DND-41 (cell line): ENCODE measurements at regions not wholly inside any gene's neighbourhood (a gene's known extent, or its start where the extent isn't known, plus 50 kb on each side); places are given as distances from the start of the nearest gene placed in this dataset.

Experiments used
- ATAC-seq: fragments of 200-7000 bp; cut with Tn5 transposase; 3 replicates; pipeline ENCODE4 v1.9.1; 2021; ENCODE audit warnings: low read depth; ENCODE audit not compliant: insufficient read depth
- DNase-seq: peaks from one replicate; pipeline ENCODE4 v3.0.0-alpha.2; 2020
- H2AFZ ChIP-seq: 2 replicates; pipeline ENCODE4 v1.6.0; 2012; ENCODE audit warnings: low read depth, low read length
- H3K27ac ChIP-seq: 2 replicates; pipeline ENCODE4 v1.5.1; 2012; ENCODE audit warnings: low read length, inconsistent platforms
- H3K27me3 ChIP-seq: fragments of 200-600 bp; sonication (generic); 2 replicates; pipeline ENCODE4 v1.6.0; 2012; ENCODE audit warnings: low read length, mild to moderate bottlenecking, inconsistent platforms; ENCODE audit not compliant: insufficient read depth, poor library complexity
- H3K36me3 ChIP-seq: 2 replicates; pipeline ENCODE4 v1.5.1; 2012; ENCODE audit warnings: low read length, inconsistent platforms; ENCODE audit not compliant: insufficient read depth
- H3K4me1 ChIP-seq: 2 replicates; pipeline ENCODE4 v1.5.1; 2012; ENCODE audit warnings: mild to moderate bottlenecking, low read length; ENCODE audit not compliant: insufficient read depth
- H3K4me2 ChIP-seq: 2 replicates; pipeline ENCODE4 v1.6.0; 2012; ENCODE audit warnings: mild to moderate bottlenecking, moderate library complexity, low read length, inconsistent platforms; ENCODE audit not compliant: insufficient read depth
- H3K4me3 ChIP-seq, 2 experiments: fragments of 200-600 bp in 1 of 2; shearing (Covaris generic) in 1 of 2; 2 replicates each; pipeline ENCODE4 v1.5.1; 2012 to 2016; ENCODE audit warnings: inconsistent platforms in 2 of 2, low read length in 2 of 2, mild to moderate bottlenecking in 2 of 2, low read depth in 1 of 2, moderate library complexity in 1 of 2
- H3K79me2 ChIP-seq: 2 replicates; pipeline ENCODE4 v1.6.0; 2012; ENCODE audit warnings: low read length, inconsistent platforms; ENCODE audit not compliant: insufficient read depth
- H3K9ac ChIP-seq: 2 replicates; pipeline ENCODE4 v1.6.0; 2012; ENCODE audit warnings: low read depth, mild to moderate bottlenecking, inconsistent platforms, low read length, moderate library complexity
- H3K9me3 ChIP-seq: 2 replicates; pipeline ENCODE4 v1.5.1; 2012; ENCODE audit warnings: low read length, moderate library complexity, mild to moderate bottlenecking, inconsistent platforms; ENCODE audit not compliant: insufficient read depth, severe bottlenecking
- H4K20me1 ChIP-seq: 2 replicates; pipeline ENCODE4 v1.6.0; 2012; ENCODE audit warnings: low read length; ENCODE audit not compliant: insufficient read depth
- CTCF ChIP-seq: IDR thresholded peaks from 2 replicates; pipeline ENCODE4 v1.5.1; 2012; ENCODE audit warnings: borderline replicate concordance, low read length, moderate library complexity, mild to moderate bottlenecking; ENCODE audit not compliant: poor library complexity, severe bottlenecking; ENCODE audit errors: extremely low read depth
- EZH2 ChIP-seq: IDR thresholded peaks from 3 replicates; pipeline ENCODE4 v1.6.1; 2012; ENCODE audit warnings: borderline replicate concordance, low read depth, mild to moderate bottlenecking, moderate library complexity, low read length, inconsistent platforms; ENCODE audit not compliant: severe bottlenecking

- DNase-seq = no peak
- no peak for TF ChIP-seq CTCF
- TF ChIP-seq EZH2 = no peak
- ATAC-seq = no peak
Observed at GRCh38 chr10:90389876-90390275, 468.0 kb downstream of the HTR7 start.

GRCh38 chr10:90394311-90394710 lies 463.5 kb downstream of the HTR7 start:
- Histone ChIP-seq H4K20me1 (no peaks in the 10 kb centered on the region), H3K27me3 (no peaks in the 10 kb centered on the region), H3K27ac (no peak overlapping the region), H3K4me2 (no peak overlapping the region), H3K4me1 (no peaks in the 10 kb centered on the region), H3K36me3 (no peaks in the 10 kb centered on the region), H3K9ac (no peak overlapping the region), H3K79me2 (no peaks in the 10 kb centered on the region), H3K4me3 (no peak overlapping the region), H2AFZ (no peak overlapping the region), H3K9me3 (no peaks in the 10 kb centered on the region)
- TF ChIP-seq EZH2 = no peak
- TF ChIP-seq CTCF = no peak
- no peak for ATAC-seq
- DNase-seq = no peak

More at GRCh38 chr10:90389876-90390275, 468.0 kb downstream of the HTR7 start:
- peaks cover 5% of the 10 kb centered on the region for H3K27me3 ChIP-seq
- no peaks in the 10 kb centered on the region for H4K20me1 ChIP-seq
- H3K9me3 ChIP-seq = no peaks in the 10 kb centered on the region
- H3K9ac ChIP-seq = no peak overlapping the region
- no peak overlapping the region for H3K4me2 ChIP-seq
- no peaks in the 10 kb centered on the region for H3K36me3 ChIP-seq
- no peak overlapping the region for H2AFZ ChIP-seq
- no peak overlapping the region for H3K27ac ChIP-seq
- no peak overlapping the region for H3K4me3 ChIP-seq
- H3K79me2 ChIP-seq = no peaks in the 10 kb centered on the region
- no peaks in the 10 kb centered on the region for H3K4me1 ChIP-seq

GRCh38 chr10:90396721-90397120 lies 461.1 kb downstream of the HTR7 start:
- no peak overlapping the region for H3K9ac ChIP-seq

More at GRCh38 chr10:90396721-90397120, 461.1 kb downstream of the HTR7 start:
- DNase-seq = no peak
- H3K27ac ChIP-seq = no peak overlapping the region
- no peak overlapping the region for H3K4me3 ChIP-seq
- no peak overlapping the region for H2AFZ ChIP-seq
- no peak overlapping the region for H3K4me2 ChIP-seq
- no peaks in the 10 kb centered on the region for H3K36me3 ChIP-seq
- no peak for ATAC-seq
- no peaks in the 10 kb centered on the region for H3K79me2 ChIP-seq
- no peaks in the 10 kb centered on the region for H3K9me3 ChIP-seq
- H4K20me1 ChIP-seq = no peaks in the 10 kb centered on the region
- H3K4me1 ChIP-seq = no peaks in the 10 kb centered on the region
- no peaks in the 10 kb centered on the region for H3K27me3 ChIP-seq
- TF ChIP-seq CTCF (no peak), EZH2 (no peak)
